Liver (tissue), 8 donors: ENCODE measurements at regions not wholly inside any gene's neighbourhood (a gene's known extent, or its start where the extent isn't known, plus 50 kb on each side); places are given as distances from the start of the nearest gene placed in this dataset.

Experiments
- DNase-seq: peaks from one replicate; pipeline ENCODE4 v3.0.0-alpha.2; 2017; ENCODE audit warnings: low spot score
- H3K27ac ChIP-seq, 2 donors: one replicate each; pipeline ENCODE4 v1.7.0; 2013; ENCODE audit warnings: inconsistent platforms in 2 of 2, low read length in 2 of 2, control low read depth in 1 of 2, low read depth in 1 of 2, mild to moderate bottlenecking in 1 of 2
- H3K27me3 ChIP-seq, 4 donors: one replicate each; pipeline versions ENCODE4 v1.6.1 to v1.7.0; 2013; ENCODE audit warnings: low read length in 3 of 4, inconsistent platforms in 1 of 4, mild to moderate bottlenecking in 1 of 4, moderate library complexity in 1 of 4; ENCODE audit not compliant: control insufficient read depth in 4 of 4, insufficient read depth in 4 of 4
- H3K36me3 ChIP-seq, 4 donors: one replicate each; pipeline versions ENCODE4 v1.6.1 to v1.7.0; 2013; ENCODE audit warnings: low read length in 3 of 4, mild to moderate bottlenecking in 3 of 4, low read depth in 1 of 4, moderate library complexity in 1 of 4; ENCODE audit not compliant: control insufficient read depth in 4 of 4, insufficient read depth in 3 of 4
- H3K4me1 ChIP-seq, 4 donors: one replicate each; pipeline versions ENCODE4 v1.6.1 to v1.7.0; 2013; ENCODE audit warnings: low read length in 3 of 4, mild to moderate bottlenecking in 3 of 4, moderate library complexity in 1 of 4; ENCODE audit not compliant: control insufficient read depth in 4 of 4, insufficient read depth in 4 of 4
- H3K4me3 ChIP-seq, 3 donors: one replicate each; pipeline versions ENCODE4 v1.6.1 to v1.7.0; 2013; ENCODE audit warnings: low read length in 3 of 3, control low read depth in 1 of 3, low read depth in 1 of 3, mild to moderate bottlenecking in 1 of 3
- H3K9ac ChIP-seq, 2 donors: one replicate each; pipeline ENCODE4 v1.7.0; 2013; ENCODE audit warnings: low read length in 2 of 2, mild to moderate bottlenecking in 2 of 2, moderate library complexity in 2 of 2, control low read depth in 1 of 2, low read depth in 1 of 2
- H3K9me3 ChIP-seq, 4 donors: one replicate each; pipeline versions ENCODE4 v1.6.1 to v1.7.0; 2013; ENCODE audit warnings: low read length in 3 of 4; ENCODE audit not compliant: control insufficient read depth in 4 of 4
- CTCF ChIP-seq: fragments of 150-350 bp; IDR thresholded peaks from 2 replicates; pipeline ENCODE4 v1.5.1; 2017; ENCODE audit warnings: improper control_type of control experiment, low read depth, low read length; ENCODE audit not compliant: missing input control
- EGR1 ChIP-seq, 2 donors: IDR thresholded peaks; 2 replicates each; pipeline ENCODE4 v1.6.1; 2016 to 2018; ENCODE audit warnings: antibody characterized with exemption in 2 of 2, low read depth in 2 of 2
- FOXA1 ChIP-seq: IDR thresholded peaks from 2 replicates; pipeline ENCODE4 v1.6.1; 2016; ENCODE audit warnings: antibody characterized with exemption
- FOXA2 ChIP-seq: IDR thresholded peaks from 2 replicates; pipeline ENCODE4 v1.6.1; 2016; ENCODE audit warnings: antibody characterized with exemption
- GABPA ChIP-seq, 2 donors: IDR thresholded peaks in 1 of 2; conservative IDR thresholded peaks in 1 of 2; 2 replicates each; pipeline ENCODE4 v1.6.1; 2016; ENCODE audit warnings: antibody characterized with exemption in 2 of 2, mild to moderate bottlenecking in 1 of 2, moderate library complexity in 1 of 2
- HNF4A ChIP-seq, 2 donors: conservative IDR thresholded peaks; 2 replicates each; pipeline ENCODE4 v1.6.1; 2016; ENCODE audit warnings: antibody characterized with exemption in 2 of 2, mild to moderate bottlenecking in 2 of 2
- HNF4G ChIP-seq: IDR thresholded peaks from 2 replicates; pipeline ENCODE4 v1.6.1; 2016; ENCODE audit warnings: antibody characterized with exemption
- JUND ChIP-seq, 2 donors: IDR thresholded peaks; 2 replicates each; pipeline ENCODE4 v1.6.1; 2016; ENCODE audit warnings: antibody characterized with exemption in 2 of 2
- MAX ChIP-seq: IDR thresholded peaks from 2 replicates; pipeline ENCODE4 v1.6.1; 2016; ENCODE audit warnings: antibody characterized with exemption
- NR2F2 ChIP-seq: IDR thresholded peaks from 2 replicates; pipeline ENCODE4 v1.6.1; 2016; ENCODE audit warnings: antibody characterized with exemption
- RAD21 ChIP-seq, 2 donors: IDR thresholded peaks; 2 replicates each; pipeline ENCODE4 v1.6.1; 2016; ENCODE audit warnings: antibody characterized with exemption in 2 of 2, mild to moderate bottlenecking in 2 of 2
- REST ChIP-seq: IDR thresholded peaks from 2 replicates; pipeline ENCODE4 v1.6.1; 2016; ENCODE audit warnings: antibody characterized with exemption, mild to moderate bottlenecking
- RXRA ChIP-seq, 2 donors: IDR thresholded peaks; 2 replicates each; pipeline ENCODE4 v1.6.1; 2017 to 2018; ENCODE audit warnings: antibody characterized with exemption in 2 of 2, mild to moderate bottlenecking in 1 of 2
- SP1 ChIP-seq: IDR thresholded peaks from 2 replicates; pipeline ENCODE4 v1.6.1; 2018; ENCODE audit warnings: antibody characterized with exemption, mild to moderate bottlenecking
- TAF1 ChIP-seq: conservative IDR thresholded peaks from 2 replicates; pipeline ENCODE4 v1.6.1; 2016; ENCODE audit warnings: antibody characterized with exemption, mild to moderate bottlenecking
- YY1 ChIP-seq: IDR thresholded peaks from 2 replicates; pipeline ENCODE4 v1.6.1; 2016; ENCODE audit warnings: antibody characterized with exemption, mild to moderate bottlenecking
- WGBS: extraction: QIAGEN DNeasy Blood & Tissue Kit; methylation state at CpG from one replicate; pipeline ENCODE4 v1.1.7; 2013; 5-methylcytosine and 5-hydroxymethylcytosine counted together
- TF ChIP-seq, protein P1 (sequence below): IDR thresholded peaks from 2 replicates; pipeline ENCODE4 v1.6.1; 2016; ENCODE audit warnings: antibody characterized with exemption
- TF ChIP-seq, protein P2 (sequence below): IDR thresholded peaks from 2 replicates; pipeline ENCODE4 v1.6.1; 2016; ENCODE audit warnings: antibody characterized with exemption
- donor health status: healthy.
- donor health status: healthy.
- donor health status: healthy.
- donor health status: healthy.
- donor health status: healthy.

- Histone ChIP-seq H3K27me3 (peaks cover 0 to 27% (median under 1%) of the 10 kb centered on the region in 4 donors), H3K36me3 (no peaks in the 10 kb centered on the region), H3K9ac (no peak overlapping the region), H3K27ac (no peak overlapping the region), H3K4me3 (no peak overlapping the region), H3K9me3 (no peaks in the 10 kb centered on the region), H3K4me1 (no peaks in the 10 kb centered on the region)
- DNase-seq, result no peak
- 53% methylated on average over 15 of the region's 15 CpGs for WGBS
- TF ChIP-seq FOXA1 (no peak), TAF1 (no peak), REST (no peak), RXRA (IDR thresholded peaks at IDR 0.05) (no peak), HNF4A (conservative IDR thresholded peaks at IDR 0.05) (no peak), GABPA (IDR thresholded peaks at IDR 0.05 in 1 of 2, conservative IDR thresholded peaks at IDR 0.05 in 1 of 2) (no peak), NR2F2 (no peak), YY1 (no peak), EGR1 (IDR thresholded peaks at IDR 0.05; ENCODE audit: low read depth in 2 of 2) (no peak), JUND (IDR thresholded peaks at IDR 0.05) (no peak)
- TF ChIP-seq, protein P1, sequence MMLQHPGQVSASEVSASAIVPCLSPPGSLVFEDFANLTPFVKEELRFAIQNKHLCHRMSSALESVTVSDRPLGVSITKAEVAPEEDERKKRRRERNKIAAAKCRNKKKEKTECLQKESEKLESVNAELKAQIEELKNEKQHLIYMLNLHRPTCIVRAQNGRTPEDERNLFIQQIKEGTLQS, result no peak
These were observed 220.5 kb upstream of the PRSS1 start for GRCh38 chr7:142528608-142529408.

DNA sequence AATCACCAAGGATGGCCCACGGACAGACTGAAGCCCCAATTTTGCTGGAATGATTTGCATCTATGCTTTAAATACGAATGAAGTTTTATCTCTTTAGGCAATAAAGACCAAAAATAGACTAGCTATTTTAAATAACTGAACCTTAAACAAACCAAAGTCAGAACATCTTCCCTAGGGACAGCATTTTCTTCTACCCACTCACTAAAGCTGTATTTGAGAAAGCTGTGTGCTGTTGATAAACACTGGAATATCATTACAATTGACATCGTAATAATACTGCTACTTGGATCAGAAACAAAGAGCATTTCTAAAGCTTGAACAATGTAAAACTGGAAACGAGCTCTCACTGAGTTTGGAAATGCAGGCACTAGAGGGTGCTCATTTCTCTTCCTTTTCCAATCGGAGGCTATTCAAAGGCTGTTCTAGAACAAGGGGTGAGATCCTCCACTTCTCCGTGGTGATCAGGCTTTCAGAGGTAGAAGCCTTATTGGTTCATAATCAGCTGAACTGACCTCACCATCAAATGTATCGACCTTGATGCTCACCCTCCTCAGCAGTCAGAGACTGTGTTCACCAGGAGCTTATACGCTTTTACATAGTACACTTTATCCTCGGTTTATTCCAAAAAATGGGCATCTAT is 225.3 kb upstream of the PRSS1 start:
- H3K9ac ChIP-seq, result no peak overlapping the region
- H3K4me1 ChIP-seq, result no peaks in the 10 kb centered on the region
- peaks cover 0 to 11% (median under 1%) of the 10 kb centered on the region in 4 donors for H3K27me3 ChIP-seq
- 51% methylated on average over 9 of the region's 9 CpGs for WGBS
- no peak for DNase-seq
- H3K27ac ChIP-seq, result no peak overlapping the region
- H3K9me3 ChIP-seq, result no peaks in the 10 kb centered on the region
- no peak for TF ChIP-seq SP1
- TF ChIP-seq TAF1, result no peak
- no peak for TF ChIP-seq NR2F2
- no peak for TF ChIP-seq RAD21 (IDR thresholded peaks at IDR 0.05)
- TF ChIP-seq HNF4A (conservative IDR thresholded peaks at IDR 0.05), result no peak
- TF ChIP-seq YY1, result no peak
- no peak for TF ChIP-seq JUND (IDR thresholded peaks at IDR 0.05)
- TF ChIP-seq MAX, result no peak
- TF ChIP-seq, protein P2, sequence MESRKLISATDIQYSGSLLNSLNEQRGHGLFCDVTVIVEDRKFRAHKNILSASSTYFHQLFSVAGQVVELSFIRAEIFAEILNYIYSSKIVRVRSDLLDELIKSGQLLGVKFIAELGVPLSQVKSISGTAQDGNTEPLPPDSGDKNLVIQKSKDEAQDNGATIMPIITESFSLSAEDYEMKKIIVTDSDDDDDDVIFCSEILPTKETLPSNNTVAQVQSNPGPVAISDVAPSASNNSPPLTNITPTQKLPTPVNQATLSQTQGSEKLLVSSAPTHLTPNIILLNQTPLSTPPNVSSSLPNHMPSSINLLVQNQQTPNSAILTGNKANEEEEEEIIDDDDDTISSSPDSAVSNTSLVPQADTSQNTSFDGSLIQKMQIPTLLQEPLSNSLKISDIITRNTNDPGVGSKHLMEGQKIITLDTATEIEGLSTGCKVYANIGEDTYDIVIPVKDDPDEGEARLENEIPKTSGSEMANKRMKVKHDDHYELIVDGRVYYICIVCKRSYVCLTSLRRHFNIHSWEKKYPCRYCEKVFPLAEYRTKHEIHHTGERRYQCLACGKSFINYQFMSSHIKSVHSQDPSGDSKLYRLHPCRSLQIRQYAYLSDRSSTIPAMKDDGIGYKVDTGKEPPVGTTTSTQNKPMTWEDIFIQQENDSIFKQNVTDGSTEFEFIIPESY, result no peak
- TF ChIP-seq REST, result no peak
- TF ChIP-seq, protein P1, result no peak
- TF ChIP-seq FOXA1, result no peak
- no peak for TF ChIP-seq RXRA (IDR thresholded peaks at IDR 0.05)
- no peak for TF ChIP-seq GABPA (IDR thresholded peaks at IDR 0.05 in 1 of 2, conservative IDR thresholded peaks at IDR 0.05 in 1 of 2)
- TF ChIP-seq HNF4G, result no peak
- TF ChIP-seq FOXA2, result no peak
- no peak for TF ChIP-seq CTCF
- TF ChIP-seq EGR1 (IDR thresholded peaks at IDR 0.05; ENCODE audit: low read depth in 2 of 2), result no peak
- H3K36me3 ChIP-seq, result no peaks in the 10 kb centered on the region
- H3K4me3 ChIP-seq, result no peak overlapping the region
